IPS-11a (cell line): ENCODE measurements at regions not wholly inside any gene's neighbourhood (a gene's known extent, or its start where the extent isn't known, plus 50 kb on each side); places are given as distances from the start of the nearest gene placed in this dataset.

ENCODE experiments used
- H3K4me3 ChIP-seq: one replicate; pipeline ENCODE4 v1.5.1; 2013; ENCODE audit warnings: low read depth, low read length, control low read depth

GRCh38 chr18:76771192-76771799 lies 51.1 kb upstream of the ZNF236 start:
- no peak overlapping the region for H3K4me3 ChIP-seq

GRCh38 chr18:76767954-76768353 lies 54.4 kb upstream of the ZNF236 start:
- H3K4me3 ChIP-seq = no peak overlapping the region

DNA sequence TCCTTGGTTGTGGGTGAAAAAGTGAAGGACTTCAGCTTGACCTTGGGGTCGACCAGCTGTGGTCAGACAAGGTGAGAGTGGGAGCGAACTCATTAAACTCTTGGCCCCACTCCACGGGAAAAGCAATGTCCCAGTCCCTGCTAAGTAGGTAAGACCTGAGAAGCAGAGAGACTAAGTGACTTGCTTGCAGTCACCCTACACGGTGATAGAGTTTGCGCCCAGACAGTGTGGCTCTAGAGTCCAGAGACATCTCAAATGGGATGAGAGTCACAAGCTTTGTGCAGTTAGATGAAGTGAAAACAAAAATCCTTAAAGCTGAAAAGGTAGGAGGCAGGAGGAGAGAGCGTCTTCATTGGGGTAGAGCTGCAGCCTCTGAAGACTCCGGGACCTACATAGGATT lies 55.9 kb upstream of the ZNF236 start:
- H3K4me3 ChIP-seq = no peak overlapping the region

DNA sequence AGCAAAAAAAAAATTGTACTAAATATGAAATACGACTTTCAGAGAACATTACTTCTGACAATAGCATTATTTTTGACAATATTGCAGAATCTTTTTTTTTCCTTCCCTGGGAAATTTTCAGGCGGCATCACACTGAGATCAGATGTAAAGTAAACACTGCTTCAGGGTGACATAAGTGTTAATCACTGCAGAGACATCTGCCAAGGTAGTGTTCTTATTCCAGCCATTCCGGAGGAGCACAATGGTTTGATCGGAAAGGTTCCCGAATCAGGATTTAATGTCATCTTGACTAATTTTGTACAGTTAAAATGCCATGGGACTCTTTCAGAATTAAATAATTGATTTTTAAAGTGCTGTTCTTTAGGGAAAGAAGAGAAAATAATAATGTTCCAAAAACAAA lies 56.7 kb upstream of the ZNF236 start:
- H3K4me3 ChIP-seq = no peak overlapping the region

GRCh38 chr18:76764291-76764901 lies 58.0 kb upstream of the ZNF236 start:
- H3K4me3 ChIP-seq = no peak overlapping the region

DNA sequence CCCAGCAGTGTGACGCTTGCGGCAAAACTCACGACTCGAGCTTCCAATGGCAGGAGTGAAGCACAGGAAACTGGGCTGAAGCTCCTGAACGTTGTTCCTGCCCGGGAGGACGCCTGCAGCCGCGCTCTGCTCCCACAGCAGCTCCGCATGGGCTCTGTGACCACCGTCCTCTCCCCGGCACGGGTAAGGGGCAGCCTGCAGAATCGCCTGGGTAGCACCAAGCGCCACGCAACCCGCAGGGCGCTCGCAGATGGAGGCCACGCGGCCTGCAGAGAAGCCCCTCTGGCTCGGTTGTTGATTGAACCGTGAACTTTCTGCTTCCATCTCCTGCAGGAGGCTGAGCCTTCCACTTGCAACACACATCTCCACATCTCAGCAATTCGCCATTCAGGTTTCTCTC lies 63.3 kb upstream of the ZNF236 start:
- H3K4me3 ChIP-seq = no peak overlapping the region

DNA sequence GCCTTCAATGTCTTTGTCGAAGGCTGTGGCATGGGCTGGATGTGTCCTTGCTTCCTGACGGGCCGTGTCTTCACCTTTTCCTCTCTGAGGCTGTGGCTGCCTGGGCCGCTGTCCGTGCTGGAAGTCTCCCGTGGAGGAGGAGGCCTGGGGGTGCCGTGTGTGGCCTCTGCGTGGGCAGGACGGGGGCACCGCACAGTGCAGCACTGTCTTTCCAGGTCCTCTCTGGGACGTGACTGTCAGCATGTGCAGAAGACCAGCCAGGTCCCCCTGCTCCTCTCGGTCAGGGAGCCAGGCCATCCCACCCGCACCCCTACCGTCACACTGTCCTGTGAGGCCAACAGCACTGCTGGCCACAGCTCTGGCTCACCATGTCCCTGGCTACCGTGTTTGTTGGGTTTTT lies 64.4 kb upstream of the ZNF236 start:
- no peak overlapping the region for H3K4me3 ChIP-seq

DNA sequence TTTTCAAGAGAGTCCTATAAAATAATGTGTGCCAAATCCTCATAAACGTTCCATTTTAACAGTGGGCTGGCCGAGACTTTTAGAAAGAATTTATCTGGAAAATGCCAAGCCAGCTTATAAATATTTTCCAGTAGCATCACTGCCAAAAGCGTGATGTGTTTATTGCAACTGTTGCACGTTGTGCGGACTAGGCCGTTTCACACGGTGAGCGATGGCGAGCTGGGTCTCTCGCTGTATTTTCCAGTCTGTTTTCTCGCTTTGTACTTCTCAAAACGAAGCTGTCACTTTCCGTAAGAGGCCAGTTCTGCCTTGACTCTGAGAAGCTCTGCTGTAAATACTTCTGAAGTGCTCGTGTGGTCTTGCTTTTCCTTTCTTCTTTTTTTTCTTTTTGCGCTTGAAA lies 65.0 kb upstream of the ZNF236 start:
- H3K4me3 ChIP-seq = no peak overlapping the region

DNA sequence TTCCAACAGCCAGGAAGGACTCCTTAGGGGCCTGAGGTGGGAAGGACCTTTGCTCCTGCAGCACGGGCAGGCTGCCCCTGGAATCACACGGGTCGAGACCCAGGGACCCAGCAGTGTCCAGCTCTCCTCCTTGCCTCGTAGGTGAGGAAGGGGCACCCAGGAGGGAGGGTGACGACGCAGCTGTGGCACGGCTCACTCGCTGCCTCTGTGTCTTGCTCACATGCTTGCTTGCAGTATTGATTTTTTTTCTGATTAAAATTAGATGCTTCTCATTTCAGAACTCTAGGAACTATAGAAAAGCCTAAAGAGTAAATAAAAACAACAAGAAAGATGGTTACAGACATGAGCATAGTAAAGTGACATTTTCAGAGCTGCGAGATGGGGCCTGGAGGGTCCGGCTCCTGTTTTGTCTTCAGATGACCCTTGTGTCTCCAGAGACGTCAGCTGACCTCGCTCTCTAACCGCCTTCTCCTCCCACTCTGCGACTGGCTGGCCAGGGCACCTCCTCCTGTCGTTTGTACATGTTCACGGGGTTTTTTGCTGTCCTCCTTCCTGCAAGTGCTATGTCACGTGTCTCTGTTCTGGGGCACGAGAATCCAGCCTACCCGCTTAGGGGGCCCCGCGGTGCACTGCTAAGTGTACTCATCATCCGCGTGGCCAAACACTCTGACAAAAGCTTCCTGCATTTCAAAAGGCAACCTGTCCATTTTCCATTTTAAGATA lies 65.7 kb upstream of the ZNF236 start:
- H3K4me3 ChIP-seq = no peak overlapping the region

- no peak overlapping the region for H3K4me3 ChIP-seq
These were observed 68.0 kb upstream of the ZNF236 start for GRCh38 chr18:76754351-76754750.

GRCh38 chr18:76752400-76752799 lies 70.0 kb upstream of the ZNF236 start:
- no peak overlapping the region for H3K4me3 ChIP-seq

DNA sequence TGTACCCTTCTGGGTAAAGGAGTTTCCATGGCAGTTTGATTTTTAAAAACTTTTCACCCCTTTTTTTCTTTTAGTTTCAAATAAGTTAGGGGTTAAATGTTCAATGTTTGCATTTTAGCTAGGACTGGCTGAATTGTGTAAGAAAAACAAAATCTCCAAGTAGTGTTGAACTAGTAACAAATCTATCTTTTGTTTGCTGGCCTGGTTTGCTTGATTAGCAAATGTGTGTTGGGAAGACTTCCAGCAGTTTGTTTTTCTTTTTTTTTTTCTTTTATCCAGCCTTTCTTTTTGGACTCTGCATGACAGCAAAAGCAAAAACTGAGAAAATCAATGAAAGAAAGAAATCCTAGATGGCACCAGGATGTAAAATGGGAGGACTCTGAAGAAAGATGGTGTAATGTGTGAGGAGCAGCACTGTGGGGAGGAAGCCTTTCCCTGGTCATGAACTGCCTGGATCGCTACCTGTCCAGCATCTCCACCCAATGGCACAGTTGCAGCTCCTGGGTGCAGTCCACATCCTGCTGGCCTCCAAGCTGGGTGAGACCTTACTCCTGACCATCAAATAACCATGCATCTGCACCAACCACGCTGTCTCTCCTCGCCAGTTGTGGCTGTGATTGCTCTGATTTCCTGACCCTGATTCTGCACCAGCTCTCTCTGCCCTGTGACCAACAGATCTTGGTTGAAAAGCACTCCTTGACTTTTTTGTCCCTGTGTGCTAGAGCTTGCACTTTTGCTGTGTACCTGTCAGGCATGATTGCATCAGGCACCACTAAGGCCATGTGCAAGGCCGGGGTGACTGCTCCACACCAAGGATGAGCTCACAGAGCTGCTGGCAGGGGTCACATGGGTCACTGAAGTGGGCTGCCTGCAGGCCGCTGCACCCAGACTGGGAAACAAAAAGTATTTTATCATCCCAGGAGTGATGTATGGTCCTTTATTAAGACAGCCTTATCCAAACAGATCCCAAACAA lies 71.2 kb upstream of the ZNF236 start:
- no peak overlapping the region for H3K4me3 ChIP-seq

GRCh38 chr18:76750269-76750668 lies 72.1 kb upstream of the ZNF236 start:
- H3K4me3 ChIP-seq = no peak overlapping the region

GRCh38 chr18:76747676-76748075 lies 74.7 kb upstream of the ZNF236 start:
- no peak overlapping the region for H3K4me3 ChIP-seq

DNA sequence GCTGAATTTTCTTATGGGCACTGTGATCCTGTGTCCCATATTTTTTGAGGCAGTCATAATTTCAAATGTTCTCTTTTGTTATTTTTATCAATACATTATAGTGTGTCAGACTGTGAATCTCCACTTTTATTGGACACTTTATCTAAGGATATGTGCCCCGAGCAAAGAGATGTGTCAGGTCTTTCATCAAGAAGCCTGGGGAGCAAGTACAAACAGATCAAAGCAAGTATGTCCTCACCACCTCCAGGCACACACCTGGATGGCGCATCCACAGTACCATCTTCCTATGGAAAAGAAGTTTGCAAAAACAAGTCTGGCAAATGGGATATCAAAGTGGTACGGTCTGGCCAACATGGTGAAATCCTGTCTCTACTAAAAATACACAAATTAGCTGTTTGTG lies 81.0 kb upstream of the ZNF236 start:
- H3K4me3 ChIP-seq = no peak overlapping the region

DNA sequence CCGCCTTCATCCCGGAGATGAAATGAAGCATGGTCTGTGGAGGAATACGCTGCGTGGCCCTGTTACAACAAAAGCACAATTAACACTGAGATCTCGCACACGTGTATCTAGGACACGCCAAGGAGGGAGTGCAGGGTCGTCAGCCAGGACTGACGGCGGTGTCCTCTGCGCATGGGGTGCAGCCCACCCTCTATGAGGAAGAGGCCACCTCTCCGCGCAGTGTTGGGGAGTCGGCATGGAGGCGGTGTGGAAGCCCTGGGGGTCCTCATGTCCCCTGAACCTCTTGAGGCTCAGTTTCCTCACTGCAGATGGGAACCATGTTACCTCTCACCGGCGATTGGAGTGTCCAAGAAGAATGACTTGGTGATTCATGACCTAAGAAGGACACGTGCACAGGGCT lies 86.0 kb upstream of the ZNF236 start:
- H3K4me3 ChIP-seq = no peak overlapping the region

GRCh38 chr18:76730901-76731300 lies 91.5 kb upstream of the ZNF236 start:
- no peak overlapping the region for H3K4me3 ChIP-seq

- no peak overlapping the region for H3K4me3 ChIP-seq
These were observed 94.8 kb upstream of the ZNF236 start for GRCh38 chr18:76727589-76727988.

DNA sequence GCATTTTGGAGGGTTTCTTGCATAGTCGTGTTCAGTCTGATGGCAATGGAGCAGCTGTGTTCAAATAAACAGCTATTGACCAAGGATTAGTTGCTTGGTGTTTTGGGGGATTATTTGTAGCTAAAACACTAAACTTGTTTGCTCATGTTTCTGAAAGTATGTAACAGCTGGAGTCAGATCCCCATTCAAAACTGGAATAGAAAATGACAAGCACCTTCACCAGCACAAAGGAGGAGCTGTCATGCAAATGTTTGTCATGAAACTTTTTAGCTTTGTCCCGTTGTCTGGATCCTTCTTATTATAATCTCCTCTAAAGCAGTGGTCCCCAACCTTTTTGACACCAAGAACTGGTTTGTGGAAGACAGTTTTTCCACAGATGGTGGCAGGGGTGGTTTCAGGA lies 96.9 kb upstream of the ZNF236 start:
- no peak overlapping the region for H3K4me3 ChIP-seq

DNA sequence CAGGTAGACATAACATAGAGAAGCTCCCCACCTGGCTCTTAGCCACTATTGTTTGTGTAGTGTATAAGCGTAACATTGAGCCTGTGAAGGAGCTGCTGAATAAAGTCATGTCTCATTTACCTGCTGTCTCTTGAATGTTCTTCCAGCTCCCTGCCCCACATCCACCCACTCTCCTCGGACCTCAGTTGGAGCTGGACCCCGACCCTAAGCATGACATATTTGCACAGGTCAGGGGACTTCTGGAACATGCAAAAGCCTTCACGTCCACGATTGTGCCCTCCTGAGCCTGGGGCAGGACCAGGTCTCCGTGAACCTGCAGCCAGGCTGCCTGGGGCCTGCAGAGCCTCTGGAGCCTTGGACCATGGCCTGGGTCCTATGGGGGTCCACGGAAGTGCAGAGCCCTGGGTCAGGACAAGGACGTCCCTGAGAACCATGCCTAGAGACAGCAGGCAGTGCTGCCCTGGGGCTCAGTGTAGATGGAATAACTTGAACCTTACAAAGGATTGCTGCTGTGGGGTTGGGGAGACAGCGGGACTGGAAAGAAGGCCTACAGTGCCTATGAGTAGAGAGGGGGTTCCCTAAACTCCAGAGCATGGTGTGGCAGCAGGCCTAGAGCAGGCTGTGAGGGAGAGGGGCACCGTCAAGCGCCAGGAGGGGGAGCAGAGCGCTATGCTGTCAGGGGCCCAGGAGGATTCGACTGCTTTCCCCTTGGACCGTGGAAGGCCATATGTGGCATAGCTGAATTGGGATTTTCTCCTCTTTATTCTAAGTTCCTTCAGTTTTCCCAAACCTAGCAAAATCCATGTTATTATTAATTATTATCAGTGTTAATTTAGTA lies 99.9 kb upstream of the ZNF236 start:
- no peak overlapping the region for H3K4me3 ChIP-seq
